ENCODE measurements at regions not wholly inside any gene's neighbourhood (a gene's known extent, or its start where the extent isn't known, plus 50 kb on each side); places are given as distances from the start of the nearest gene placed in this dataset.

GRCh38 chr2:236951830-236952475, 133.7 kb upstream of the COPS8 start:
- DNase-seq (ENCODE audit: low read depth in 2 of 2) = no peak

GRCh38 chr2:236954641-236955040, 131.0 kb upstream of the COPS8 start:
- no peak for DNase-seq (ENCODE audit: low read depth in 2 of 2)

GRCh38 chr2:236955521-236956030, 130.1 kb upstream of the COPS8 start:
- DNase-seq (ENCODE audit: low read depth in 2 of 2) = no peak

GRCh38 chr2:236956031-236956618, 129.6 kb upstream of the COPS8 start:
- DNase-seq (ENCODE audit: low read depth in 2 of 2) = no peak

GRCh38 chr2:236956641-236957040, 129.0 kb upstream of the COPS8 start:
- no peak for DNase-seq (ENCODE audit: low read depth in 2 of 2)

GRCh38 chr2:236959036-236959435, 126.7 kb upstream of the COPS8 start:
- DNase-seq (ENCODE audit: low read depth in 2 of 2) = no peak

- DNase-seq (ENCODE audit: low read depth in 2 of 2) = no peak
These were observed 125.8 kb upstream of the COPS8 start for GRCh38 chr2:236959876-236960275.

GRCh38 chr2:236960531-236960930, 125.2 kb upstream of the COPS8 start:
- DNase-seq (ENCODE audit: low read depth in 2 of 2) = no peak

GRCh38 chr2:236962816-236963215, 122.9 kb upstream of the COPS8 start:
- no peak for DNase-seq (ENCODE audit: low read depth in 2 of 2)

- no peak for DNase-seq (ENCODE audit: low read depth in 2 of 2)
These were observed 122.0 kb upstream of the COPS8 start for GRCh38 chr2:236963631-236964182.

GRCh38 chr2:236964291-236964690, 121.4 kb upstream of the COPS8 start:
- no peak for DNase-seq (ENCODE audit: low read depth in 2 of 2)

GRCh38 chr2:236965021-236965840, 120.5 kb upstream of the COPS8 start:
- DNase-seq (ENCODE audit: low read depth in 2 of 2) = no peak

GRCh38 chr2:236965841-236966096, 119.9 kb upstream of the COPS8 start:
- no peak for DNase-seq (ENCODE audit: low read depth in 2 of 2)

- no peak for DNase-seq (ENCODE audit: low read depth in 2 of 2)
These were observed 118.2 kb upstream of the COPS8 start for GRCh38 chr2:236967499-236967783.

GRCh38 chr2:236968101-236968879, 117.4 kb upstream of the COPS8 start:
- DNase-seq (ENCODE audit: low read depth in 2 of 2) = no peak

- DNase-seq (ENCODE audit: low read depth in 2 of 2) = no peak
These were observed 116.7 kb upstream of the COPS8 start for GRCh38 chr2:236968880-236969534.

GRCh38 chr2:236969767-236970655, 115.7 kb upstream of the COPS8 start:
- DNase-seq (ENCODE audit: low read depth in 2 of 2) = peak in 1 of 2 donors; percentile 9

- DNase-seq (ENCODE audit: low read depth in 2 of 2) = no peak
These were observed 115.1 kb upstream of the COPS8 start for GRCh38 chr2:236970656-236971010.

GRCh38 chr2:236971131-236971821, 114.4 kb upstream of the COPS8 start:
- DNase-seq (ENCODE audit: low read depth in 2 of 2) = no peak

GRCh38 chr2:236971919-236972381, 113.7 kb upstream of the COPS8 start:
- no peak for DNase-seq (ENCODE audit: low read depth in 2 of 2)

Measured in stimulated activated CD8-positive, alpha-beta memory T cell treated with anti-CD3 and anti-CD28 coated beads, Interleukin-7, amount 100 ng/mL, for 4 hours (primary cell).